ENCODE measurements at regions not wholly inside any gene's neighbourhood (a gene's known extent, or its start where the extent isn't known, plus 50 kb on each side); places are given as distances from the start of the nearest gene placed in this dataset.

- no peak for TF ChIP-seq EZH2phosphoT487 (IDR thresholded peaks at IDR 0.05; ENCODE audit: low read depth, severe bottlenecking, unreplicated experiment)
- TF ChIP-seq CTCF (IDR thresholded peaks at IDR 0.05; ENCODE audit: poor library complexity): no peak
- TF ChIP-seq EZH2 (IDR thresholded peaks at IDR 0.05; ENCODE audit: borderline replicate concordance): no peak
These were observed 110.3 kb upstream of the PDHA2 start for GRCh38 chr4:95729596-95729995.
